ENCODE measurements at regions not wholly inside any gene's neighbourhood (a gene's known extent, or its start where the extent isn't known, plus 50 kb on each side); places are given as distances from the start of the nearest gene placed in this dataset.
"Not testable (repeated sequence)": the region's sequence is repeated elsewhere in the genome, so short reads cannot be mapped to it uniquely, and the experiment has no call there.

GRCh38 chrY:16638743-16639142, 1241.3 kb downstream of the CDY2B start:
- not testable (repeated sequence) for TF ChIP-seq POLR2A (IDR thresholded peaks at IDR 0.05; ENCODE audit: control extremely low read depth in 1 of 2, low read depth in 2 of 2, low read length in 2 of 2); ASH2L (IDR thresholded peaks at IDR 0.05; ENCODE audit: low read length); EZH2 (IDR thresholded peaks at IDR 0.05; ENCODE audit: low read depth, low read length, severe bottlenecking); TAF1 (IDR thresholded peaks at IDR 0.05; ENCODE audit: low read depth, low read length); TCF12 (IDR thresholded peaks at IDR 0.05; ENCODE audit: low read depth, low read length); JUND (IDR thresholded peaks at IDR 0.05; ENCODE audit: low read length); FOSL1 (IDR thresholded peaks at IDR 0.05; ENCODE audit: insufficient read depth, low read depth, low read length); CEBPB (IDR thresholded peaks at IDR 0.05; ENCODE audit: low read depth, low read length); POU5F1 (IDR thresholded peaks at IDR 0.05; ENCODE audit: low read depth, low read length); ATF2 (IDR thresholded peaks at IDR 0.05; ENCODE audit: low read length)
- TF ChIP-seq, protein P1, sequence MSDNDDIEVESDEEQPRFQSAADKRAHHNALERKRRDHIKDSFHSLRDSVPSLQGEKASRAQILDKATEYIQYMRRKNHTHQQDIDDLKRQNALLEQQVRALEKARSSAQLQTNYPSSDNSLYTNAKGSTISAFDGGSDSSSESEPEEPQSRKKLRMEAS (IDR thresholded peaks at IDR 0.05) = not testable (repeated sequence)
- TF ChIP-seq, protein P2, sequence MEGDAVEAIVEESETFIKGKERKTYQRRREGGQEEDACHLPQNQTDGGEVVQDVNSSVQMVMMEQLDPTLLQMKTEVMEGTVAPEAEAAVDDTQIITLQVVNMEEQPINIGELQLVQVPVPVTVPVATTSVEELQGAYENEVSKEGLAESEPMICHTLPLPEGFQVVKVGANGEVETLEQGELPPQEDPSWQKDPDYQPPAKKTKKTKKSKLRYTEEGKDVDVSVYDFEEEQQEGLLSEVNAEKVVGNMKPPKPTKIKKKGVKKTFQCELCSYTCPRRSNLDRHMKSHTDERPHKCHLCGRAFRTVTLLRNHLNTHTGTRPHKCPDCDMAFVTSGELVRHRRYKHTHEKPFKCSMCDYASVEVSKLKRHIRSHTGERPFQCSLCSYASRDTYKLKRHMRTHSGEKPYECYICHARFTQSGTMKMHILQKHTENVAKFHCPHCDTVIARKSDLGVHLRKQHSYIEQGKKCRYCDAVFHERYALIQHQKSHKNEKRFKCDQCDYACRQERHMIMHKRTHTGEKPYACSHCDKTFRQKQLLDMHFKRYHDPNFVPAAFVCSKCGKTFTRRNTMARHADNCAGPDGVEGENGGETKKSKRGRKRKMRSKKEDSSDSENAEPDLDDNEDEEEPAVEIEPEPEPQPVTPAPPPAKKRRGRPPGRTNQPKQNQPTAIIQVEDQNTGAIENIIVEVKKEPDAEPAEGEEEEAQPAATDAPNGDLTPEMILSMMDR (IDR thresholded peaks at IDR 0.05; ENCODE audit: control extremely low read depth in 1 of 3, insufficient read depth in 1 of 3, low read depth in 1 of 3, low read length in 3 of 3) = not testable (repeated sequence)
